Stimulated activated CD8-positive, alpha-beta memory T cell treated with anti-CD3 and anti-CD28 coated beads, Interleukin-2, amount 100 ng/mL, for 1 hour (primary cell): ENCODE measurements at regions not wholly inside any gene's neighbourhood (a gene's known extent, or its start where the extent isn't known, plus 50 kb on each side); places are given as distances from the start of the nearest gene placed in this dataset.
"Not testable (repeated sequence)": the region's sequence is repeated elsewhere in the genome, so short reads cannot be mapped to it uniquely, and the experiment has no call there.

ENCODE experiments used
- DNase-seq, 2 donors: peaks; one replicate each; pipeline ENCODE4 v3.0.0-alpha.2; 2020; ENCODE audit warnings: low read depth in 2 of 2

DNA sequence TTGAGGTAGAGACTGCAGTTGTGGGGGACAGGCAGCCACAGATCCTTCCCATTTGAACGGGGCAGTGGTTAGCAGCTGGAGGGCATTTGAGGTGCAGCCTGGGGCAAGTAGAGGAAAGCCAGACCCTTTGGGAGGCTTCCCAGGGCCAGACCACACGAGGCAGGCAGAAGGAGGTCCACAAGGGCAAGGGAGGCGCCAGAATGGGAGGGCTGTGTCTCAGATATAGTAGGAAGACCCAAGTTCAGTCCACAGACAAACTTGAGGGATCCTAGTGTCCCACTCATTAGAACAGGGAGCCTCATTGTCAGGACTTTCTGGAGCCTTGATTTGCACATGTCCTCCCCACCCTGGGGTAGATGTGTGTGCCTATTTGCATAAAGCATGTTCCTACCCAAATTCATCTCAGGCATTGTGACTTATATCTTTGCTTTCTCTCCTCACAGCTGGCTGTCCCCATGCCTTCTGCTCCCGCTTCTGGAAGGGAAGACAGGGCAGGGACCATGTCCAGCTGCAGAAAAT lies 166.0 kb downstream of the VEGFA start:
- DNase-seq, result no peak

DNA sequence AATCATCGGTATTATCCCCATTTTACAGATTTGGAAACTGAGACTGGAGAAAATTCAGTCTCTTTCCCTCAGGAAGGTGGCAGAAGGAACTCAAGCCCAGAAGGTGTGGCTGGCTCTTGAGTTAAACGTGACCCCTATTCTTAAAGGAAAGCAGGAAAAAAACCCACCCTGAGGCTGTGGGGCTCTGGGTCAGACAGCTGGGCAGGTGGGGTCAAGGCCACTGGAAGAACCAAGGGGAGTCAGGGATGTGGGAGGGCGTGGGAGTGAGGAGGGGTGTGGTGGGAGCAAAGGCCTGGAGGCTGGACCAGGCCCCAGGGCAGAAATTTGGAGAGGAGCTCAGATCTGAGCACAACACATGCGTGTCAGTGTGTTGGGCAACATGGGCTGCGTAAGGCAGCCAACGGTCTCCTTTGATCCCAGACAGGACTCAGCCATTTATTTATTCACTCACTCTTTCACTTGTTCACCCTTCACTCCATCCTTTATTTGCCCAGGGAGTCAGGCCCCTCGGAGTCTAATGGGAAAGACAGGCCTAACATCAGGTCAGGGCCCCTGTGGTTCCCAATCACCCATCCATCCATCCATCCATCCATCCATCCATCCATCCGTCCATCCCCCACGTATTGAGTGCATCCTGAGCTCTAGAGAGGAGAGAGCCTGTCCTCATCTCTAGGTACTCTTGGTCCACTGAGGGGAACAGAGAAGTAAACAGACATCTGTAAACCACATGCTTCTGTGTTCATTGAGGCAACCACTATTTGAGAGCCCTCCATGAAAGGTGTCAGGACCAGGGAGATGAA lies 165.0 kb downstream of the VEGFA start:
- no peak for DNase-seq

DNA sequence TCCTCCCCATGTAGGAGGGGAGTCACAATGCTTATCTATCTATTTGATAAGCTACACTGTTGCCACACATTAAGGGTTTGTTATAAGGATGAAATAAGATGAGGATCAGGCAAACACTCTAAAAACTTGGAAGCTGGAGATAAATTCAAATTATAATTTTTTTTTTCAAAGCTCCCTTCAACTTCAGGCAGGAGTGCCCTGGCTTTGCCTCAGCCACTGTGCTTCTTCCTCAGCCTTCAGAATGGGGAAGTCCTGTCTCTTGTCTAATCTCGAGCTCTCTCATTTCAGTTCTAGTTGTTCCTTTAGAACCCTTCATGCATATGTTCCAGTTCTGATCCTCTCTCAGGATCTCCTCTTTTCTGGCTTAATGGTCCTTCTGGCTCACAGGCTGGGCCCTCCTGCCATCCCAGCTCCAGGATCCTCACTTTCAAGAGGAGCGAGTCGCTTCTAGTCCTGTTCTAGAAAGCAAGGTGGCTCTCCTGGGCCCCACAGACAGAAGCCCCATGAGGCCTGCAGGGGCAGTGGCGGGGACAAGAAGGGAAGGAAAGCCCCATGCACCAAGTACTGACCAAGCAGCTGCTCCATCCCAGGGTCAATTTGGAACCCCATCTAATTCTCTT lies 164.3 kb downstream of the VEGFA start:
- DNase-seq, result no peak

DNA sequence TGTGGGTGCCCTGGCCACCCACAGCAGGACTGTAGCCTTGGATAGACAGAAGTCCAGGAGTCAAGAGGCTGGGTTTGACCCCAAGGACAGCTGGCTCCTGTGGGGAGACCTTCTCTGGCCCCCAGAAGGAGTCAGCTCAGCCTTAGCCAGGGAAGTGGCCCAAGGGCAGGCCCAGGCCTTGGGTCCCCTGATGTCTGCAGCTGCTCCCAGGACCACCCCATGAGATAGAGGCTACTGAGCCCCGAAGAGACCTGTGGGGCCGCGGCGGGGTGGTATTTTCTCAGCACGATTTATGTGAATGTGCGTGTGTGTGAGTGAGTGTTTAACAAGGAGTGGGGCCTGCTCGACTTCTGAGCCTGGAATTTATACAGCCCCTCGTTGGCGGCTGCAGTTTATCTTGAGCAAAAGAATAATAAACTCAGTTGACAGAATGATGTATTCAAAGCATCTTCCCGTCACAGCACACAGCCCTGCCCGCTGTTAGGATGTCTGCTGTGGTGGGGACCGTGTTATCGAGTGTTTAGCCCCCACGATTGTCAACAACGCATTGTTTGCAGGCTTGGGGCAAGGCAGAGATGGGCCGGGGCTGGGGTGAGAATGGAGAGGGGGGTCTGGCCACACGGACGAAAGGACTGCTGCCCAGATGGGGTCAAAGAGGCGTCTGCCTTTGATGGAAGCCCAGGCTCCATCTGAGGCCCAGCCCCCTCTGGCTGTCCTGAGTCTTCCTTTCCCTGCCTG lies 163.3 kb downstream of the VEGFA start:
- DNase-seq, result no peak

- no peak for DNase-seq
These were observed 162.5 kb downstream of the VEGFA start for GRCh38 chr6:43932259-43933147.

- DNase-seq, result no peak
These were observed 161.2 kb downstream of the VEGFA start for GRCh38 chr6:43931201-43931600.

GRCh38 chr6:43930440-43931154 lies 160.6 kb downstream of the VEGFA start:
- DNase-seq, result no peak

GRCh38 chr6:43929511-43929910 lies 159.5 kb downstream of the VEGFA start:
- DNase-seq, result no peak

DNA sequence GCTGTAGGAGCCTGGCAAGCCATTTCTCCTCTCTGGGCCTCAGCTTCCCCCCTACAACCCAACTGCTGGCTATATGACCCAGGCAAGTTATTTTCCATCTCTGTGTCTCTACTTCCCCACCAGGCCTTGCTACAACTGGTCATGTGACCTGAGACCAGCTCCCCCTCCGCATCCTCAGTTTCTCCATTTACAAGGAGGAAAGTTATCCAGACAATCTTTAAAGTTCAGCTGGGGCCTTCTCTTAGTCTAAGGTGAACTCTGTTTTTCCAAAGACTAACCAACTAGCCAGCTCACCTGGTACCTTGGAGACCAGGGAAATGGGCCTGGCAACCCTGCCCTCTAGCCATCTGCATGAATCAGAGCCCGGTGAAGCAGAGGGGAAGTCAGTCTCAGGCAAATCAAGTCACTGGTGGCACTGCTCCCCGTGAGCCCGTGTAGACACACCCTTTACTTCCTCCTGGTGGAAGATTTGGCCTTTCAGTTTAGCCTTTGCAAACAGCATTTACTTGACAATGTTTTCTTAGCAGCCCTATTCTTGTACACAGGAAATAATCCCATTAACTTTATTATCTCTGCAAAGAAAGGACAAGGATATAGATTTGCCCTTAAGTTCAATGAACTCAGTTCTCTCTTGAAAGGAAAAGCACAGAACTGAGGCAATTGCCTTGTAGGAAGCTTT lies 157.7 kb downstream of the VEGFA start:
- DNase-seq, result no peak

DNA sequence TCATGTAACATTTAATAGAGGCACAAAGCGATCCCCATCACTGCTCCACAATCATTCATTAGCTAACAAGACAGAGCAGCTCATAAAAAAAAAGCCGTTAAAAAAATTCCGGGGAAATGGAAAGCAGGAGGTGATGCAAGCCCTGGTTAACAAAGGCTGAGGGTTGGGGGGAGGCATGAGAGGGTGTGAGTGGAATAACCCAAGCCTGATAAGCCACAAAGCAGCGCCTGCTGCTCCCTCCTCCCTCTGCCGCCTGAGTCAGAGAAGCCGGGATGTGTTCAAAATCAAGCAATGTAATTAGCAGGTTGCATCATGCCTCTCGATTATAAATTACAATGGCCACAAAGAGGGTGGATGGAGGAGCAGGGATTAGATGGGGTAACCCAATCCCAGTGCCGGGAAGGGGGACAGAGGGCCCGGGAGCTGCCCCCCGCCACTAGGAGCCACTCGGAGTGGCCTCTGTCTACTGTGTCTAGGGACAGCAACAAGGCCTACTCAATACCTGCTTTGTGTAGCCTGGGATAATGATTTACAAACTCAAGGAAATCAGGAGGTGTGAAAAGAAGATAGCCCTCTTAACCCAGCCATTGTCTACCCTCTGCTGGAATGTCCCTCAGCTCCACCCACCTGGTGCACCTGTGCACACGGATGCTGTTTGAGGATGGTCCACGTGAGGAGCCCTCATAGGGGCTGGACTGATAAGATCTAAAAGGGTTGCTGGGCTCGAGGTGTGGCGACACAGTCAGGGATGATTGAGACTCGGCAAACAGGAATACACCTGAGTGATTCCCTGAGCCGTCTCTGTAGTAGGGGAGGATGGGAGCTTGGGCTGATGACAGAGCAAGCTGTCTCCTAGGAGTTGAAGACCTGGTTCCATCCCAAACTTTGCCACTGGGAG lies 156.9 kb downstream of the VEGFA start:
- no peak for DNase-seq

GRCh38 chr6:43925636-43926139 lies 155.7 kb downstream of the VEGFA start:
- DNase-seq, result not testable (repeated sequence)

DNA sequence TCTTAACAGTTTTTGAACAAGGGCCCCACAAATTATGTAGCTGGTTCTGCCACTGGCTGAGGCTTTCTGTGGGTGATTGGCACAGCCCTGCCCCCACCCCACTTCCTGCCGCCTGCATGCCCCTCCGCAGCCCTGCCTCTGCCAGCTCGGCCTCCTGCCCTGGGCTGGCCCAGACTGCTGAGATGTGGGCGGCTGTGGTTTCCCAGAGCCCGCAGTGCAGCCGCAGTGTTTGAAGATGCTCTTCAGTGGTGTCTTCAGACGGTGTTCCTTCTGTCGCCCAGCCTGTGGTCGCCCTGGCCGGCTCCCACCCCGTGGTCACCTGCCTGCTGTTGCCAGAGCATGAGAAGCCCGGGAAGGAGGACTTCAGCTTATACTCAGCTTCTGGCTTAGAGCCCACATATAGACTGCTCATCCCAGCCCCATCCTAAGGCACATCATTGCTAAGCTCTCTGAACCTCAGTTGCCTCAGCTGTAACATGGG lies 154.3 kb downstream of the VEGFA start:
- DNase-seq, result peak; percentile 18 to 31

GRCh38 chr6:43923376-43924221 lies 153.6 kb downstream of the VEGFA start:
- no peak for DNase-seq

DNA sequence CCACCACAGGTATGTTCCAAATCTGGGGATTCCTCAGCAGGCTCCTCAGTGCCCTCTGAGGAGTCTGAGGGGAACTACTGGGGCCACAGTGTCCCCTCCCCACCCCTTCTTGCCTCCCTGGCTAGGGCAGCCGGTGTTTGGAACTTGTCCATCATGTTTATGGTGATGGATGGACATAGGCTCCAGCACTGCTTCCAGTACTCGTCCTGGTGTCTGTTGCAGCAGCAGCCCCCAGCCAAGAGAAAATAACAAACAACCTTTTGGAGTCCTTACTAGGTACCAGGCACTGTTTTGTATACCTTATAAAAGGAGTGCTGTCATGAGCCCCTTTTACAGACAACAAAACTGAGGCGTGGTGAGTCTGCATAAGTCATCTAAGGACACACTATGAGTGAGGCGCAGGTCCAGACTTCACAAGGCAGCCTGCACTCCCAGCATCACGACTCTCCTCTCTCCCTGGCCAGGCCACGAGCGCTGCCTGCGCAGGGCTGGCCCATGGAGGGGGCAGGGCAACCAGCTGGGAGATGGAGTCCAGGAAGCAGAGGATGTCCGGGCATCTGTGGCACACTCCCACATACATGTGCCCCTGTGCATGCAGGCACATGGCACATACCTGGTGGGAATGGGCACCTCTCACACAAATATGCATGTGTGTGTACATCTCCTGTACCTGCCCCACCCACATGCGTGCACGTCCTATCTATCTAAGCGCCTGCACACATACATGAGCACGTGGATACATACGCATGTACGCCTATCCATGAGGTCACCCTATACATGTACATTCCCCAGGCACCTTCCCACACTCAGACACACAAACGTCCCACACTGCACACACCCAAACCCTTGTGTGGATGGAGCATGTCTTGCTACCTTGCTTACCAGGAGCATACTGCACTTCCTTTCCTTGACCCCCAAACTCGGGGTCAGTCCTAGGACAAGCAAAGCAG lies 152.7 kb downstream of the VEGFA start:
- no peak for DNase-seq

- DNase-seq, result no peak
These were observed 151.8 kb downstream of the VEGFA start for GRCh38 chr6:43921548-43922425.

GRCh38 chr6:43921039-43921438 lies 151.0 kb downstream of the VEGFA start:
- DNase-seq, result no peak
